ENCODE measurements at regions not wholly inside any gene's neighbourhood (a gene's known extent, or its start where the extent isn't known, plus 50 kb on each side); places are given as distances from the start of the nearest gene placed in this dataset.

- intact Hi-C loops (cut with micrococcal nuclease; ENCODE audit: unreplicated experiment), result no loop called here
- TF ChIP-seq EZH2 (IDR thresholded peaks at IDR 0.05; ENCODE audit: borderline replicate concordance, low read depth, low read length, poor library complexity, severe bottlenecking) (no peak), CTCF (conservative IDR thresholded peaks at IDR 0.05; ENCODE audit: low read depth, low read length) (no peak)
- no peak for DNase-seq (ENCODE audit: low spot score)
- Histone ChIP-seq H3K4me3 (ENCODE audit: low read depth, low read length, poor library complexity, severe bottlenecking) (no peak overlapping the region), H3K27me3 (replicated peaks; ENCODE audit: insufficient read depth, low read depth, low read length, poor library complexity) (no peaks in the 10 kb centered on the region), H3K36me3 (ENCODE audit: insufficient read depth, low read length, poor library complexity, severe bottlenecking) (no peaks in the 10 kb centered on the region), H3K9me3 (ENCODE audit: low read depth, low read length, poor library complexity, severe bottlenecking) (no peaks in the 10 kb centered on the region), H3K4me1 (ENCODE audit: insufficient read depth, low read length, poor library complexity, severe bottlenecking) (no peaks in the 10 kb centered on the region), H3K27ac (ENCODE audit: low read depth, low read length, poor library complexity, severe bottlenecking) (no peak overlapping the region)
- BruUV-seq (replicated peaks), result no TSS peak
- CTCF ChIA-PET, result no interaction called here
- POLR2A ChIA-PET (ENCODE audit: low non-redundant PET), result no interaction called here
Observed at GRCh38 chr13:58097831-58098230, 466.3 kb downstream of the PCDH17 start.

- intact Hi-C loops (cut with micrococcal nuclease; ENCODE audit: unreplicated experiment), result no loop called here
- TF ChIP-seq EZH2 (IDR thresholded peaks at IDR 0.05; ENCODE audit: borderline replicate concordance, low read depth, low read length, poor library complexity, severe bottlenecking), result no peak
- no peak for TF ChIP-seq CTCF (conservative IDR thresholded peaks at IDR 0.05; ENCODE audit: low read depth, low read length)
- H3K36me3 ChIP-seq (ENCODE audit: insufficient read depth, low read length, poor library complexity, severe bottlenecking), result no peaks in the 10 kb centered on the region
- H3K27ac ChIP-seq (ENCODE audit: low read depth, low read length, poor library complexity, severe bottlenecking), result no peak overlapping the region
- ChIA-PET CTCF (no interaction called here), POLR2A (ENCODE audit: low non-redundant PET) (no interaction called here)
- no TSS peak for BruUV-seq (replicated peaks)
- no peaks in the 10 kb centered on the region for H3K4me1 ChIP-seq (ENCODE audit: insufficient read depth, low read length, poor library complexity, severe bottlenecking)
- DNase-seq (ENCODE audit: low spot score), result no peak
- no peaks in the 10 kb centered on the region for H3K27me3 ChIP-seq (replicated peaks; ENCODE audit: insufficient read depth, low read depth, low read length, poor library complexity)
- no peaks in the 10 kb centered on the region for H3K9me3 ChIP-seq (ENCODE audit: low read depth, low read length, poor library complexity, severe bottlenecking)
- H3K4me3 ChIP-seq (ENCODE audit: low read depth, low read length, poor library complexity, severe bottlenecking), result no peak overlapping the region
Observed at GRCh38 chr13:58119351-58119750, 487.8 kb downstream of the PCDH17 start.

GRCh38 chr13:58119804-58120203 lies 488.3 kb downstream of the PCDH17 start:
- ChIA-PET CTCF (no interaction called here), POLR2A (ENCODE audit: low non-redundant PET) (no interaction called here)
- no TSS peak for BruUV-seq (replicated peaks)
- no peaks in the 10 kb centered on the region for H3K36me3 ChIP-seq (ENCODE audit: insufficient read depth, low read length, poor library complexity, severe bottlenecking)
- no peaks in the 10 kb centered on the region for H3K27me3 ChIP-seq (replicated peaks; ENCODE audit: insufficient read depth, low read depth, low read length, poor library complexity)
- H3K9me3 ChIP-seq (ENCODE audit: low read depth, low read length, poor library complexity, severe bottlenecking), result no peaks in the 10 kb centered on the region
- H3K4me3 ChIP-seq (ENCODE audit: low read depth, low read length, poor library complexity, severe bottlenecking), result no peak overlapping the region
- DNase-seq (ENCODE audit: low spot score), result no peak
- TF ChIP-seq EZH2 (IDR thresholded peaks at IDR 0.05; ENCODE audit: borderline replicate concordance, low read depth, low read length, poor library complexity, severe bottlenecking) (no peak), CTCF (conservative IDR thresholded peaks at IDR 0.05; ENCODE audit: low read depth, low read length) (no peak)
- H3K27ac ChIP-seq (ENCODE audit: low read depth, low read length, poor library complexity, severe bottlenecking), result no peak overlapping the region
- intact Hi-C loops (cut with micrococcal nuclease; ENCODE audit: unreplicated experiment), result no loop called here
- H3K4me1 ChIP-seq (ENCODE audit: insufficient read depth, low read length, poor library complexity, severe bottlenecking), result no peaks in the 10 kb centered on the region

Measured in A673 (cell line).